ENCODE measurements at regions not wholly inside any gene's neighbourhood (a gene's known extent, or its start where the extent isn't known, plus 50 kb on each side); places are given as distances from the start of the nearest gene placed in this dataset.

DNA sequence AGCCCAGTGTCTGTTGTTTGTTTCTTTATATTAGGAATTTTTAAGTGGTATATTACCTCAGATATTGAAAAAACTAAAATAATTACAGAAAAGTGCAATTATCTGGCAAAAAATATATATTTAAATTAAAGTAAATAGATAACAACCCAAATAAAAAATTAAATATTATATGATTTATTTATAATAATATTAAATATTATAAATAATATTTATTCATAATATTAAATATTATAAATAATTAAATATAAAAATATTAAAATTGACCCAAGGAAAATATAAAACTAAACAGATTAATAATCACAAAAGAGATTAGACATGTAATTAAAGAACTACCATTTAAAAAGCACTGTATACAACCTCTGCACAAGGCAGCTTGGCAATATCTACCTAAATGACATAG is 331.9 kb upstream of the POGK start:
- TF ChIP-seq CTCF (IDR thresholded peaks at IDR 0.05; ENCODE audit: low read depth, low read length): no peak
- DNase-seq (ENCODE audit: low read depth, low spot score): no peak
- H3K9me3 ChIP-seq (ENCODE audit: control insufficient read depth, insufficient read depth, low read length): peaks cover 8% of the 10 kb centered on the region
- ChIA-PET CTCF (interaction anchor here (2.3 kb wide), 1 partner anchor 28 kb away, joined by 9 read pairs; no protein-coding TSS in a partner anchor), POLR2A (no interaction called here)
- H3K4me3 ChIP-seq (ENCODE audit: low read depth, low read length): no peak overlapping the region
- no peak overlapping the region for H3K27ac ChIP-seq (ENCODE audit: low read depth, low read length)
- H3K27me3 ChIP-seq (ENCODE audit: control insufficient read depth, insufficient read depth, low read length): no peaks in the 10 kb centered on the region

DNA sequence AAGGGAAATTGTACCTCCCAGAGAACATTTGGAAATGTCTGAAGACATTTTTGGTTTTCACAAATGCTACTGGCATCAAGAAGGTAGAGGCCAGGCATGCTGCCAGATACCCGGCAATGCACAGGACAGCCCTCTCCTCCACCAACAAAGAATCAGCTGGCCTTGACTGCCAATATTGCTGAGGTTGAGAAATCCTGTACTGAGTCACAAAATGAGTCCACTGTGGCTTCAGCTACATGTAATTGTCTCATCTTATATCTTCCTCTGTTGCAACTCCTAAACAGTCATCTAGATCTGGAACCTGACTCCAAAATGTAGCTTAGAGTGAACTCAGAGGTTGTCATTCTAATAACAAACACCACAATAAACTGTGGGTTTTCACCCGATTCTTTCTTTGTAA is 327.5 kb upstream of the POGK start:
- Histone ChIP-seq H3K27ac (ENCODE audit: low read depth, low read length) (no peak overlapping the region), H3K9me3 (ENCODE audit: control insufficient read depth, insufficient read depth, low read length) (peaks cover 3% of the 10 kb centered on the region; the same call in 1 of the 2 replicates), H3K27me3 (ENCODE audit: control insufficient read depth, insufficient read depth, low read length) (no peaks in the 10 kb centered on the region), H3K4me3 (ENCODE audit: low read depth, low read length) (no peak overlapping the region)
- ChIA-PET CTCF (no interaction called here), POLR2A (no interaction called here)
- no peak for DNase-seq (ENCODE audit: low read depth, low spot score)
- no peak for TF ChIP-seq CTCF (IDR thresholded peaks at IDR 0.05; ENCODE audit: low read depth, low read length)

DNA sequence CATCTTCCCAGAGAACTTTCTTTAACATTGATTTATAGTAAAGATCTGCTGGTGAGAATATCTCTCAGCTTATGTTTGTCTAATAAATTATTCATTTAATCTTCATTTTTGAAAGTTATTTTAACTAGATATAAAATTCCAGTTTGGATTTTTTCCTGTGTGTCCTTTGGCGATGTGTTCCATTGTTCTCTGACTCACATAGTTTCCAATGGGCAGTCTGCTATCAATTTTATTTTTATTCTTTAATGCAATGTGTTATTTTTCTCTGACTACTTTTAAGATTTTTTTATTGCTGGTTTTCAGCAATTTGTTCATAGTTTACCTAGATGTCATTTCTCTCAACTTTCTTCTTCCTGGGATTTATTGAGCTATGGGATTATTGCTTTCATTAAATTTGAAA is 325.2 kb upstream of the POGK start:
- ChIA-PET CTCF (interaction anchor here (0.7 kb wide), 1 partner anchor 35 kb away, joined by 3 read pairs; no protein-coding TSS in a partner anchor), POLR2A (no interaction called here)
- Histone ChIP-seq H3K9me3 (ENCODE audit: control insufficient read depth, insufficient read depth, low read length) (peaks cover 3% of the 10 kb centered on the region; the same call in 1 of the 2 replicates), H3K4me3 (ENCODE audit: low read depth, low read length) (no peak overlapping the region), H3K27me3 (ENCODE audit: control insufficient read depth, insufficient read depth, low read length) (no peaks in the 10 kb centered on the region), H3K27ac (ENCODE audit: low read depth, low read length) (no peak overlapping the region)
- DNase-seq (ENCODE audit: low read depth, low spot score): no peak
- no peak for TF ChIP-seq CTCF (IDR thresholded peaks at IDR 0.05; ENCODE audit: low read depth, low read length)

- Histone ChIP-seq H3K9me3 (ENCODE audit: control insufficient read depth, insufficient read depth, low read length) (peaks cover 2% of the 10 kb centered on the region; the same call in 1 of the 2 replicates), H3K27ac (ENCODE audit: low read depth, low read length) (no peak overlapping the region), H3K4me3 (ENCODE audit: low read depth, low read length) (no peak overlapping the region), H3K27me3 (ENCODE audit: control insufficient read depth, insufficient read depth, low read length) (no peaks in the 10 kb centered on the region)
- no peak for DNase-seq (ENCODE audit: low read depth, low spot score)
- TF ChIP-seq CTCF (IDR thresholded peaks at IDR 0.05; ENCODE audit: low read depth, low read length): no peak
- ChIA-PET POLR2A (no interaction called here), CTCF (interaction anchor here (1.3 kb wide), 1 partner anchor 19 kb away, joined by 3 read pairs; no protein-coding TSS in a partner anchor)
These were observed 311.5 kb upstream of the POGK start for GRCh38 chr1:166527752-166528151.

GRCh38 chr1:166538646-166539045 is 300.6 kb upstream of the POGK start:
- Histone ChIP-seq H3K9me3 (ENCODE audit: control insufficient read depth, insufficient read depth, low read length) (peaks cover 6% of the 10 kb centered on the region; the same call in 1 of the 2 replicates), H3K27me3 (ENCODE audit: control insufficient read depth, insufficient read depth, low read length) (no peaks in the 10 kb centered on the region), H3K4me3 (ENCODE audit: low read depth, low read length) (no peak overlapping the region), H3K27ac (ENCODE audit: low read depth, low read length) (no peak overlapping the region)
- TF ChIP-seq CTCF (IDR thresholded peaks at IDR 0.05; ENCODE audit: low read depth, low read length): no peak
- no peak for DNase-seq (ENCODE audit: low read depth, low spot score)
- ChIA-PET CTCF (no interaction called here), POLR2A (no interaction called here)

Measured in AG04450 (cell line).